ENCODE measurements at regions not wholly inside any gene's neighbourhood (a gene's known extent, or its start where the extent isn't known, plus 50 kb on each side); places are given as distances from the start of the nearest gene placed in this dataset.

GRCh38 chr2:58425368-58425767 is 184.2 kb upstream of the FANCL start:
- DNase-seq = no peak
- intact Hi-C loops (cut with DNase I, micrococcal nuclease) = no loop called here
- Histone ChIP-seq H3K4me3 (no peak overlapping the region), H3K9me3 (no peaks in the 10 kb centered on the region), H3K4me1 (ENCODE audit: low read depth) (peaks cover 8% of the 10 kb centered on the region), H3K36me3 (ENCODE audit: low read depth) (no peaks in the 10 kb centered on the region)
- ATAC-seq = no peak
- TF ChIP-seq, protein P1, sequence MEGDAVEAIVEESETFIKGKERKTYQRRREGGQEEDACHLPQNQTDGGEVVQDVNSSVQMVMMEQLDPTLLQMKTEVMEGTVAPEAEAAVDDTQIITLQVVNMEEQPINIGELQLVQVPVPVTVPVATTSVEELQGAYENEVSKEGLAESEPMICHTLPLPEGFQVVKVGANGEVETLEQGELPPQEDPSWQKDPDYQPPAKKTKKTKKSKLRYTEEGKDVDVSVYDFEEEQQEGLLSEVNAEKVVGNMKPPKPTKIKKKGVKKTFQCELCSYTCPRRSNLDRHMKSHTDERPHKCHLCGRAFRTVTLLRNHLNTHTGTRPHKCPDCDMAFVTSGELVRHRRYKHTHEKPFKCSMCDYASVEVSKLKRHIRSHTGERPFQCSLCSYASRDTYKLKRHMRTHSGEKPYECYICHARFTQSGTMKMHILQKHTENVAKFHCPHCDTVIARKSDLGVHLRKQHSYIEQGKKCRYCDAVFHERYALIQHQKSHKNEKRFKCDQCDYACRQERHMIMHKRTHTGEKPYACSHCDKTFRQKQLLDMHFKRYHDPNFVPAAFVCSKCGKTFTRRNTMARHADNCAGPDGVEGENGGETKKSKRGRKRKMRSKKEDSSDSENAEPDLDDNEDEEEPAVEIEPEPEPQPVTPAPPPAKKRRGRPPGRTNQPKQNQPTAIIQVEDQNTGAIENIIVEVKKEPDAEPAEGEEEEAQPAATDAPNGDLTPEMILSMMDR (IDR thresholded peaks at IDR 0.05) = no peak

- intact Hi-C loops (cut with DNase I, micrococcal nuclease) = no loop called here
- Histone ChIP-seq H3K9me3 (no peaks in the 10 kb centered on the region), H3K4me1 (ENCODE audit: low read depth) (no peaks in the 10 kb centered on the region), H3K36me3 (ENCODE audit: low read depth) (no peaks in the 10 kb centered on the region), H3K4me3 (no peak overlapping the region)
- TF ChIP-seq, protein P1 (IDR thresholded peaks at IDR 0.05) = no peak
- ATAC-seq (no peak), DNase-seq (no peak)
These were observed 178.9 kb upstream of the FANCL start for GRCh38 chr2:58419983-58420382.

- intact Hi-C loops (cut with DNase I, micrococcal nuclease) = no loop called here
- Histone ChIP-seq H3K9me3 (no peaks in the 10 kb centered on the region), H3K4me1 (ENCODE audit: low read depth) (no peaks in the 10 kb centered on the region), H3K36me3 (ENCODE audit: low read depth) (no peaks in the 10 kb centered on the region), H3K4me3 (no peak overlapping the region)
- TF ChIP-seq, protein P1 (IDR thresholded peaks at IDR 0.05) = no peak
- no peak for ATAC-seq
- no peak for DNase-seq
These were observed 175.6 kb upstream of the FANCL start for GRCh38 chr2:58416696-58417095.

DNA sequence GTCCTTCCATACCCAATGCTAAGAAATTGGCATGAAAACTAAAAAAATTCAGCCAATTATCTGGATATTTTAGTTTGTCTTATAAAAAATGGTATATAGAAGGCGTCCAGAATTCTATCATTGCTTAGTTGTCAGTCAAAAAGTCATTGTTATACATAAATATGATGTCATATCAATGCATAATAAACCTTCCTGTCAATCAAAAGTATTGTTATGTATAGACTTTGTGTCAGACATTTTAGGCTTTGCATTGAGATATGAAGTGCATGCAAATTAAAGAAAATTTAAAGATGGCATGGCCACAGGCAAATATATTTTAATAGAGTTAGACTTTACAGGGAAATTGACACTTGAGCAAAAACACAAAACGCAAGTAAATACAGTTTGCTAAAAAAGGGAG is 173.4 kb upstream of the FANCL start:
- intact Hi-C loops (cut with DNase I, micrococcal nuclease) = no loop called here

GRCh38 chr2:58410549-58410948 is 169.4 kb upstream of the FANCL start:
- DNase-seq (no peak), ATAC-seq (no peak)
- TF ChIP-seq, protein P1 (IDR thresholded peaks at IDR 0.05) = no peak
- no peaks in the 10 kb centered on the region for H3K4me1 ChIP-seq (ENCODE audit: low read depth)
- no peaks in the 10 kb centered on the region for H3K36me3 ChIP-seq (ENCODE audit: low read depth)
- H3K9me3 ChIP-seq = no peaks in the 10 kb centered on the region
- no peak overlapping the region for H3K4me3 ChIP-seq
- intact Hi-C loops (cut with DNase I, micrococcal nuclease) = no loop called here

More for the DNA sequence above, 173.4 kb upstream of the FANCL start:
- no peaks in the 10 kb centered on the region for H3K36me3 ChIP-seq (ENCODE audit: low read depth)
- no peaks in the 10 kb centered on the region for H3K9me3 ChIP-seq
- H3K4me1 ChIP-seq (ENCODE audit: low read depth) = no peaks in the 10 kb centered on the region
- DNase-seq (no peak), ATAC-seq (no peak)
- H3K4me3 ChIP-seq = no peak overlapping the region
- TF ChIP-seq, protein P1 (IDR thresholded peaks at IDR 0.05) = no peak

DNA sequence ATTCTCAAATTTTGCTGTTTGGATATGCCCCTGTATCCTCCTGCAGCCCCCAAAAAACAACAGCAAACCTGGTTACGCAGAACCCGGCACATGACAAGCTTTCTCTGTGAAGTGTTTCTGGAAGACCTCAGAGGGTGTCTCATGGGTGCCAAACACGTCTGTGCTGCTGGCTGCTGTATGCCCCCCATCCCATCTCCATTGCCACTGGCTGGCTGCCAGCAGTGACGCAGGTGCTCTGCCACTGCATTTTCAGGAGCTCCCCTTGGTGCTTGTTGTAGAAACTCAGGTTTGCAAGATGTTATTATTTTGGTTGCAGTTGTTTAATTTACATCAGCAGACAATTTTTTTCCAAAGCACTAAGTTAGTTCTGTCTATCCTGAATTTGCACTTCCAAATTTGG is 166.4 kb upstream of the FANCL start:
- Histone ChIP-seq H3K4me3 (no peak overlapping the region), H3K36me3 (ENCODE audit: low read depth) (no peaks in the 10 kb centered on the region), H3K4me1 (ENCODE audit: low read depth) (no peaks in the 10 kb centered on the region), H3K9me3 (no peaks in the 10 kb centered on the region)
- intact Hi-C loops (cut with DNase I, micrococcal nuclease) = no loop called here
- TF ChIP-seq, protein P1 (IDR thresholded peaks at IDR 0.05) = no peak
- no peak for DNase-seq
- no peak for ATAC-seq
